Neural crest cell (in vitro differentiated cells): ENCODE measurements at regions not wholly inside any gene's neighbourhood (a gene's known extent, or its start where the extent isn't known, plus 50 kb on each side); places are given as distances from the start of the nearest gene placed in this dataset.
A peak's percentile ranks its signal among the peaks of the same experiment; 100 is the strongest.
"Not testable (repeated sequence)": the region's sequence is repeated elsewhere in the genome, so short reads cannot be mapped to it uniquely, and the experiment has no call there.

Experiments used
- DNase-seq: peaks from one replicate; pipeline ENCODE4 v3.0.0; 2021; ENCODE audit warnings: low read depth, mixed read lengths, low spot score
- H3K27ac Mint-ChIP-seq: one replicate; pipeline ENCODE4 v1.8.0; 2021; ENCODE audit warnings: mild to moderate bottlenecking, mixed read lengths; ENCODE audit not compliant: unreplicated experiment
- H3K27me3 Mint-ChIP-seq: 2 replicates; pipeline ENCODE4 v1.8.0; 2021; ENCODE audit warnings: low read depth, mild to moderate bottlenecking, mixed read lengths
- H3K36me3 Mint-ChIP-seq: 2 replicates; pipeline ENCODE4 v1.8.0; 2021; ENCODE audit warnings: low read depth, mild to moderate bottlenecking, mixed read lengths
- H3K4me1 Mint-ChIP-seq: 2 replicates; pipeline ENCODE4 v1.8.0; 2021; ENCODE audit warnings: mixed read lengths
- H3K4me3 Mint-ChIP-seq: one replicate; pipeline ENCODE4 v1.8.0; 2021; ENCODE audit warnings: mild to moderate bottlenecking, mixed read lengths
- H3K9me3 Mint-ChIP-seq: 2 replicates; pipeline ENCODE4 v1.8.0; 2021; ENCODE audit warnings: mixed read lengths
- TF ChIP-seq, protein P1 (sequence below): fragments of 200-600 bp; sonication (generic); conservative IDR thresholded peaks from 2 replicates; pipeline ENCODE4 v1.5.0; 2021; ENCODE audit warnings: antibody characterized with exemption, mild to moderate bottlenecking

DNA sequence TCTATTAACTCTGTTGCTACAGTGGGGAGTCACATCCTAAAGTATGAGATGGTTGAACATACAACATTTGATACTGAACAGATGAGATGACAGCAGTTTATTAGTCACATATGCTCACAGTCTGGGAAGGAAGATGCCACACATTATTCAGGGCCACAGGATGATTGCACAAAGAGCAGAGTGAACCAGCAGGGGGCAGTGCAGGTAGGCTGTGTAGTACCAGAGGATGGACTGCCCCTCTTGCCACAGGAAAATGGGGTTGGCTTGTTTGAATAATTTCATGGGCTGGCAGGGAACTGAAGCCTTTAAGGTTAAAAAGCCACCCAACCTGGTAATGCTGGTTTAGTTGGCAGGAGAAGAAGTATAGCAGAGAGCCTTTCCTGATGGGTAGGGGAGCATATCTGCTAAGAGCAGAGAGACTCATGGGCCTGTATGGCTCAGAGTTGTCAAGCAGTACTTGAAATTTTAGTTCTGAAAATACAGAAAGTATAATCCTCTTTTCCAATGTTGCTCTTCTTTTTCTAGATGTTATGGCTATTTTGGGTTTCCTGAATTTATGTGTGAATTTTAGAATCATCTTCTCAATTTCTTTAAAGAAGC, 180.4 kb upstream of the B3GAT1 start:
- H3K36me3 Mint-ChIP-seq = no peaks in the 10 kb centered on the region
- peak; percentile 71 for DNase-seq
- H3K27ac Mint-ChIP-seq = no peak overlapping the region
- H3K4me1 Mint-ChIP-seq = no peaks in the 10 kb centered on the region
- peaks cover 21% of the 10 kb centered on the region for H3K27me3 Mint-ChIP-seq
- H3K4me3 Mint-ChIP-seq = no peak overlapping the region
- H3K9me3 Mint-ChIP-seq = no peaks in the 10 kb centered on the region
- TF ChIP-seq, protein P1, sequence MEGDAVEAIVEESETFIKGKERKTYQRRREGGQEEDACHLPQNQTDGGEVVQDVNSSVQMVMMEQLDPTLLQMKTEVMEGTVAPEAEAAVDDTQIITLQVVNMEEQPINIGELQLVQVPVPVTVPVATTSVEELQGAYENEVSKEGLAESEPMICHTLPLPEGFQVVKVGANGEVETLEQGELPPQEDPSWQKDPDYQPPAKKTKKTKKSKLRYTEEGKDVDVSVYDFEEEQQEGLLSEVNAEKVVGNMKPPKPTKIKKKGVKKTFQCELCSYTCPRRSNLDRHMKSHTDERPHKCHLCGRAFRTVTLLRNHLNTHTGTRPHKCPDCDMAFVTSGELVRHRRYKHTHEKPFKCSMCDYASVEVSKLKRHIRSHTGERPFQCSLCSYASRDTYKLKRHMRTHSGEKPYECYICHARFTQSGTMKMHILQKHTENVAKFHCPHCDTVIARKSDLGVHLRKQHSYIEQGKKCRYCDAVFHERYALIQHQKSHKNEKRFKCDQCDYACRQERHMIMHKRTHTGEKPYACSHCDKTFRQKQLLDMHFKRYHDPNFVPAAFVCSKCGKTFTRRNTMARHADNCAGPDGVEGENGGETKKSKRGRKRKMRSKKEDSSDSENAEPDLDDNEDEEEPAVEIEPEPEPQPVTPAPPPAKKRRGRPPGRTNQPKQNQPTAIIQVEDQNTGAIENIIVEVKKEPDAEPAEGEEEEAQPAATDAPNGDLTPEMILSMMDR = peak; percentile 74

DNA sequence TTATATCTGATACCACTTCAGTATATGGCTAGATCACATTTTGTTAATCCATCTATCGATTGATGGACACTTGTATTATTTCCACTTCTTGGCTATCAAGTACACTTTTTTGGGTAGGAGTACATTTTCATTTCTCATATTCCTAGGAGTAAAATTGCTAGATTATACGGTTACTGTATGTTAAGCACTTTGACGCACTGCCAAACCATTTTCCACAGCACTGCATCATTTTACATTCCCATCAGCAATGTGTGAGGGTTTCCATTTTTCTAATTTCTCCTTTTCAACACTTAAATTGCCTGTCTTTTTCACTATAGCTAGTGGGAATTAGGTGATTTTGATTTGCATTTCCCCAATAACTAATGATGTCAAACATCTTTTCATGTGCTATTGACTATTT, 179.3 kb upstream of the B3GAT1 start:
- TF ChIP-seq, protein P1 = no peak
- no peak for DNase-seq
- H3K9me3 Mint-ChIP-seq = no peaks in the 10 kb centered on the region
- H3K27ac Mint-ChIP-seq = no peak overlapping the region
- no peak overlapping the region for H3K4me3 Mint-ChIP-seq
- peaks cover 21% of the 10 kb centered on the region for H3K27me3 Mint-ChIP-seq
- no peaks in the 10 kb centered on the region for H3K4me1 Mint-ChIP-seq
- H3K36me3 Mint-ChIP-seq = no peaks in the 10 kb centered on the region

DNA sequence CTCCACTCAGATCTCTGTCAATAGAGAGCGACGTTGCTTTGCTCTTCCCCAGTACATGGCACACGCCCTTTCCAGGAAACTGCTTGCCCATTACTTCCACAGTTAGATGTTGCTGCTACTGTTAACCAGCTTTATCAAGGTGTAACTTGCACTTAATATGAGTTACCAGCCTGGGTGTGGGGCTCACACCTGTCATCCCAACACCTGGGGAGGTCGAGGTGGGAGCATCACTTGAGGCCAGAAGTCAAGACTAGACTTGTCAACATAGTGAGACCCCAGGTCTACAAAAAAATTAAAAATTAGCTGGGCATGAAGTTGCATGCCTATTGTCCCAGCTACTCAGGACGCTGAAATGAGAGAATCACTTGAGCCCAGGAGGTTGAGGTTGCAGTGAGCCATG, 177.1 kb upstream of the B3GAT1 start:
- H3K36me3 Mint-ChIP-seq = no peaks in the 10 kb centered on the region
- no peak overlapping the region for H3K4me3 Mint-ChIP-seq
- H3K4me1 Mint-ChIP-seq = peaks cover 12% of the 10 kb centered on the region
- no peaks in the 10 kb centered on the region for H3K9me3 Mint-ChIP-seq
- no peak for DNase-seq
- no peak overlapping the region for H3K27ac Mint-ChIP-seq
- peaks cover 21% of the 10 kb centered on the region for H3K27me3 Mint-ChIP-seq
- TF ChIP-seq, protein P1 = no peak

DNA sequence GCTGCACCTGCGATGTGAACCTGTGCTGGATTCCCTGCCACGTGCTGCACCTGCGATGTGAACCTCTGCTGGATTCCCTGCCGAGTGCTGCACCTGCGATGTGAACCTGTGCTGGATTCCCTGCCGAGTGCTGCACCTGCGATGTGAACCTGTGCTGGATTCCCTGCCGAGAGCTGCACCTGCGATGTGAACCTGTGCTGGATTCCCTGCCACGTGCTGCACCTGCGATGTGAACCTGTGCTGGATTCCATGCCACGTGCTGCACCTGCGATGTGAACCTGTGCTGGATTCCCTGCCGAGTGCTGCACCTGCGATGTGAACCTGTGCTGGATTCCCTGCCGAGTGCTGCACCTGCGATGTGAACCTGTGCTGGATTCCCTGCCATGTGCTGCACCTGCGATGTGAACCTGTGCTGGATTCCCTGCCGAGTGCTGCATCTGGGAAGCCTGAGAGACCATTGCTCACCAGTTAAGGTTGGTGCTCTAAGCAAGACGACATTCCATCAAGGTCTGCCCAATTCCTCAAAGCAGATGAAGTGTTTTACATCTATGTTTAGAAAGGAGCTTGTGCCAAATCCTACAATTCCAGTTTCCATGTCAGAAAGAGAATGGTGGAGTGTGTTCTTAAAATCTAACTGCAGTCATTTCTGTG, 176.5 kb upstream of the B3GAT1 start:
- H3K27ac Mint-ChIP-seq, H3K36me3 Mint-ChIP-seq, H3K4me3 Mint-ChIP-seq, H3K9me3 Mint-ChIP-seq, DNase-seq: not testable (repeated sequence)
- H3K27me3 Mint-ChIP-seq = peaks cover 21% of the 10 kb centered on the region
- peaks cover 16% of the 10 kb centered on the region for H3K4me1 Mint-ChIP-seq

DNA sequence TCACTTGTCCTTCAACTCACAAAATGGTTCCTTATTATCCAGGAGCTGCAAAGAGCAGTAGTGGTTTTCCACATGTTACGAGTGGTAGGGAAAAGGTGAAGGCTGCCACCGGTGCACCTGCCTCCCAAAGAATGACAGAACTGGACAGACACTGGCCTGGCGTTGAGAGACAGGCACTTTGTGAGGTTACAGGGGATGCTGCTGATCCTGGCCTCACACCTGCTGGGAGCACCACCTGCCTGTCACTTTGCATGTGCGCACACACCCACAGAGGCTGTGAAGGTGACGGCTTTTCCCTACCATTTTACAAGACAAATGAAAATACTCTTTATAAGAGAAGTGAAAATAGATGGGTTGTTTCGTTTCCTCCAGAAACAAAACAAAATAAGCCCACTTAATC, 175.3 kb upstream of the B3GAT1 start:
- H3K36me3 Mint-ChIP-seq = no peaks in the 10 kb centered on the region
- TF ChIP-seq, protein P1 = no peak
- no peak for DNase-seq
- H3K27me3 Mint-ChIP-seq = peaks cover 19% of the 10 kb centered on the region
- H3K4me1 Mint-ChIP-seq = peaks cover 19% of the 10 kb centered on the region
- no peaks in the 10 kb centered on the region for H3K9me3 Mint-ChIP-seq
- no peak overlapping the region for H3K27ac Mint-ChIP-seq
- no peak overlapping the region for H3K4me3 Mint-ChIP-seq

DNA sequence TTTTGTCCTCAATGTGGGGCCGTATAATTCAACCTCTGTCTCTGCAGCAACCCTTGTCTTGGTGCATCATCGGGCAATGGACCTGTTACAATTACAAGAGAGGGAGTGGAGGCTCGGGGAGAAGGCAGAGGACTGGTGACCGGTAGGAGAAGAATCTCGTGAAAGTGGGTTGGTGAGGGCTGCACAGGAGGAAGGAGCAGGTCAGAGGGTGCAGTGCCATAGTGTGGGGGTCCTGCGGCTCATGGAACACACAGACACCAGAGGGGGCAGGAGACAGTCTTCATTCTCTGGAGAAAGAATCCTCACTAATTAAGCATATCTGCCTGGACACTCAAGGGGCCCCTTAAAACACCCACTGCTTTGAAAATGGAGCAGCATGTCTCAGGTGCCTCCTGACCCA, 174.7 kb upstream of the B3GAT1 start:
- no peak for DNase-seq
- peaks cover 17% of the 10 kb centered on the region for H3K27me3 Mint-ChIP-seq
- peaks cover 19% of the 10 kb centered on the region for H3K4me1 Mint-ChIP-seq

More for the DNA sequence above, 174.7 kb upstream of the B3GAT1 start:
- H3K27ac Mint-ChIP-seq = peak overlapping the region; percentile 80
- TF ChIP-seq, protein P1 = no peak
- no peak overlapping the region for H3K4me3 Mint-ChIP-seq
- no peaks in the 10 kb centered on the region for H3K36me3 Mint-ChIP-seq
- no peaks in the 10 kb centered on the region for H3K9me3 Mint-ChIP-seq
